Stimulated activated CD8-positive, alpha-beta memory T cell treated with anti-CD3 and anti-CD28 coated beads, Interleukin-7, amount 100 ng/mL, for 4 hours (primary cell): ENCODE measurements at regions not wholly inside any gene's neighbourhood (a gene's known extent, or its start where the extent isn't known, plus 50 kb on each side); places are given as distances from the start of the nearest gene placed in this dataset.
"Not testable (repeated sequence)": the region's sequence is repeated elsewhere in the genome, so short reads cannot be mapped to it uniquely, and the experiment has no call there.

Experiments
- DNase-seq, 2 donors: peaks; one replicate each; pipeline ENCODE4 v3.0.0-alpha.2; 2020; ENCODE audit warnings: low read depth in 2 of 2

GRCh38 chr5:18798058-18798457 is 1163.8 kb downstream of the TAF11L14 start:
- no peak for DNase-seq

GRCh38 chr5:18799482-18800128 is 1165.3 kb downstream of the TAF11L14 start:
- no peak for DNase-seq

- DNase-seq: no peak
These were observed 1166.2 kb downstream of the TAF11L14 start for GRCh38 chr5:18800293-18801025.

- DNase-seq: not testable (repeated sequence)
These were observed 1167.2 kb downstream of the TAF11L14 start for GRCh38 chr5:18801413-18801812.

GRCh38 chr5:18802336-18802735 is 1168.1 kb downstream of the TAF11L14 start:
- no peak for DNase-seq

GRCh38 chr5:18805376-18805775 is 1171.1 kb downstream of the TAF11L14 start:
- DNase-seq: no peak

- DNase-seq: no peak
These were observed 1173.2 kb downstream of the TAF11L14 start for GRCh38 chr5:18807256-18808149.

- no peak for DNase-seq
These were observed 1176.3 kb downstream of the CDH18 start for GRCh38 chr5:18811661-18812060.

GRCh38 chr5:18828351-18828750 is 1159.6 kb downstream of the CDH18 start:
- no peak for DNase-seq

- no peak for DNase-seq
These were observed 1158.5 kb downstream of the CDH18 start for GRCh38 chr5:18829539-18829938.

GRCh38 chr5:18850216-18850615 is 1137.8 kb downstream of the CDH18 start:
- no peak for DNase-seq

GRCh38 chr5:18872978-18873377 is 1115.0 kb downstream of the CDH18 start:
- DNase-seq: no peak

- DNase-seq: no peak
These were observed 1111.4 kb downstream of the CDH18 start for GRCh38 chr5:18876565-18876964.

- no peak for DNase-seq
These were observed 1106.4 kb downstream of the CDH18 start for GRCh38 chr5:18881615-18882014.

- DNase-seq: no peak
These were observed 1105.8 kb downstream of the CDH18 start for GRCh38 chr5:18882154-18882553.

- DNase-seq: no peak
These were observed 1099.2 kb downstream of the CDH18 start for GRCh38 chr5:18888821-18889220.

GRCh38 chr5:18900644-18901043 is 1087.4 kb downstream of the CDH18 start:
- DNase-seq: no peak

- DNase-seq: no peak
These were observed 1067.0 kb downstream of the CDH18 start for GRCh38 chr5:18920966-18921365.

GRCh38 chr5:18932081-18932480 is 1055.9 kb downstream of the CDH18 start:
- no peak for DNase-seq

- no peak for DNase-seq
These were observed 1043.2 kb downstream of the CDH18 start for GRCh38 chr5:18944771-18945170.

- no peak for DNase-seq
These were observed 1033.8 kb downstream of the CDH18 start for GRCh38 chr5:18954239-18954638.

- DNase-seq: no peak
These were observed 1028.5 kb downstream of the CDH18 start for GRCh38 chr5:18959535-18959934.
